PC-3 (cell line): ENCODE measurements at regions not wholly inside any gene's neighbourhood (a gene's known extent, or its start where the extent isn't known, plus 50 kb on each side); places are given as distances from the start of the nearest gene placed in this dataset.

ENCODE experiments used
- ATAC-seq: fragments of 200-7000 bp; cut with Tn5 transposase; 2 replicates; pipeline ENCODE4 v1.9.1; 2020; ENCODE audit warnings: mild to moderate bottlenecking, moderate library complexity
- BruUV-seq: library from RNA; stranded (reverse); fragments of 400-500 nt; replicated peaks from 2 replicates; lab custom pipeline; 2021; lab: Mats Ljungman, UMichigan
- CTCF ChIA-PET: fragments of 300-600 bp; sonication (Branson Sonifier 250); formaldehyde crosslinking; loops from one replicate; lab custom pipeline; 2022; ENCODE audit warnings: antibody characterized with exemption; lab: Charles Lee
- POLR2A ChIA-PET: fragments of 300-600 bp; sonication (Branson Sonifier 250); formaldehyde crosslinking; loops from one replicate; lab custom pipeline; 2022; ENCODE audit warnings: antibody characterized with exemption; ENCODE audit not compliant: unreplicated experiment; lab: Charles Lee
- DNase-seq: peaks from one replicate; pipeline ENCODE4 v3.0.0-alpha.2; 2015
- H2AFZ ChIP-seq: fragments of 300-600 bp; sonication (generic); 2 replicates; pipeline ENCODE4 v1.6.0; 2016; ENCODE audit warnings: antibody characterized with exemption, low read length
- H3F3A ChIP-seq: fragments of 300-600 bp; sonication (generic); one replicate; pipeline ENCODE4 v1.6.0; 2017; ENCODE audit warnings: antibody characterized with exemption, low read length, control low read depth, mild to moderate bottlenecking; ENCODE audit not compliant: unreplicated experiment
- H3K27ac ChIP-seq: fragments of 300-600 bp; sonication (generic); 2 replicates; pipeline ENCODE4 v1.5.1; 2016; ENCODE audit warnings: mild to moderate bottlenecking, low read length
- H3K27me3 ChIP-seq: fragments of 300-600 bp; sonication (generic); 2 replicates; pipeline ENCODE4 v1.6.1; 2016; ENCODE audit warnings: low read length, mixed read lengths
- H3K36me3 ChIP-seq: fragments of 300-600 bp; sonication (generic); 2 replicates; pipeline ENCODE4 v1.6.1; 2016; ENCODE audit warnings: low read depth, mixed run types, low read length, mixed read lengths
- H3K4me1 ChIP-seq: fragments of 300-600 bp; sonication (generic); 2 replicates; pipeline ENCODE4 v1.5.1; 2016; ENCODE audit warnings: low read length; ENCODE audit not compliant: insufficient read depth
- H3K4me2 ChIP-seq: fragments of 300-600 bp; sonication (generic); 2 replicates; pipeline ENCODE4 v1.6.0; 2016; ENCODE audit warnings: low read length
- H3K4me3 ChIP-seq: fragments of 300-600 bp; sonication (generic); 2 replicates; pipeline ENCODE4 v1.5.1; 2016; ENCODE audit warnings: mild to moderate bottlenecking, low read length, mixed read lengths
- H3K79me2 ChIP-seq: fragments of 300-600 bp; sonication (generic); 2 replicates; pipeline ENCODE4 v1.6.1; 2017; ENCODE audit warnings: low read length, mixed read lengths
- H3K9ac ChIP-seq: fragments of 300-600 bp; sonication (generic); 2 replicates; pipeline ENCODE4 v1.6.0; 2016; ENCODE audit warnings: mild to moderate bottlenecking, low read length
- H3K9me2 ChIP-seq: fragments of 300-600 bp; sonication (generic); replicated peaks from 2 replicates; pipeline ENCODE4 v1.6.1; 2016; ENCODE audit warnings: mixed run types, low read length, mixed read lengths
- H3K9me3 ChIP-seq: fragments of 300-600 bp; sonication (generic); 2 replicates; pipeline ENCODE4 v1.6.1; 2016; ENCODE audit warnings: low read length, mixed read lengths
- H4K20me1 ChIP-seq: fragments of 300-600 bp; sonication (generic); 2 replicates; pipeline ENCODE4 v1.6.1; 2016; ENCODE audit warnings: low read length, mixed read lengths
- EZH2 ChIP-seq: fragments of 300-600 bp; sonication (generic); IDR thresholded peaks from one replicate; pipeline ENCODE4 v1.6.1; 2017; ENCODE audit warnings: antibody characterized with exemption, mild to moderate bottlenecking, low read length; ENCODE audit not compliant: unreplicated experiment
- EZH2phosphoT487 ChIP-seq: fragments of 300-600 bp; sonication (generic); IDR thresholded peaks from 2 replicates; pipeline ENCODE4 v1.6.1; 2018; ENCODE audit warnings: mild to moderate bottlenecking, antibody characterized with exemption, low read length, borderline replicate concordance
- intact Hi-C: fragments of 100-400 bp; cut with micrococcal nuclease; formaldehyde crosslinking; loops from 2 replicates; pipeline ENCODE4 v1.9.0; 2023
- TF ChIP-seq, protein P1 (sequence below): fragments of 300-600 bp; sonication (generic); conservative IDR thresholded peaks from 2 replicates; pipeline ENCODE4 v1.5.1; 2017; ENCODE audit warnings: antibody characterized with exemption, low read depth, mild to moderate bottlenecking, low read length

DNA sequence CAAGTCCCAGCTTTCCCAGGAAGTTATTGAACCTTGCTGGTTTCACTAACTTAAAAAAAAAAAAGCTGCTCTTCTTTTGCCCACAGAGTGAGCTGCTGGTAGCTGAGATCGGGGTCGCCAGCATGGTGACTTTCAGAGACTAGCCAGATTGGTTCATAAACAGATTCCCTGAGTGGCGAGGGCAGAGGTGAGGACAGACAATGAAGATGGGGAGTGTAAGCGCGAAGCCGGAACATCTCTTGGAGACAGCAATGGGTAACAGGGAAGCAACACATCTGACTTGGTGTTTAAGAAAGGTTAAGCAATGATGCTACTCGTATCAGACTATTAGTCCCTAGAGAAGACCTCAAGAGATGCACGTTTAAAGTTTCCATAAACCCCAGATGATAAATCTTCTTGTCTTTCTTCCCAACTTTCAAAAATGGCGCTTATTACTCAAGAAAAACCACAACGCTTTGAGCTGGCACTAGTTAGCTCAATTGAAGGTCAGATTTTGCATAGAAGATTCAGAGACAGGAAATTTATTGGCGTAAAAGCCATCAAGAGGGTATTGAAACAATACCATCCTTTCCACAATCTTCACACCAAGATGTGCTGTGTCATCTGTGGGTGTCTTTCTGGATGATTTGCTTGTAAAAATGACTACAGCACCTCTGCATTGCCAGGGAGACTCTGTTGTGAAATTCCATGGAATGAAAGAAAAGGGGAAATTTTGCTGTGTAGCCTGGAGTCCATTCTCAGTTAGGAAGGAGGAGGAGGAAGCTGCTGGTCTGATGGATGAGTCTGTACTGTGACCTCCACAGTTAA is 193.1 kb upstream of the CXCR4 start:
- no TSS peak for BruUV-seq
- Histone ChIP-seq H3K4me1 (no peaks in the 10 kb centered on the region), H4K20me1 (no peaks in the 10 kb centered on the region), H3K9me2 (no peaks in the 10 kb centered on the region), H3K9me3 (no peaks in the 10 kb centered on the region), H3K4me2 (no peak overlapping the region), H3K9ac (no peak overlapping the region), H3K79me2 (no peaks in the 10 kb centered on the region), H2AFZ (no peak overlapping the region), H3K27me3 (peaks cover 61% of the 10 kb centered on the region), H3F3A (no peaks in the 10 kb centered on the region), H3K27ac (no peak overlapping the region), H3K4me3 (no peak overlapping the region), H3K36me3 (no peaks in the 10 kb centered on the region)
- ChIA-PET POLR2A (no interaction called here), CTCF (no interaction called here)
- no peak for DNase-seq
- intact Hi-C loops: no loop called here
- no peak for ATAC-seq
- TF ChIP-seq EZH2: no peak
- TF ChIP-seq, protein P1, sequence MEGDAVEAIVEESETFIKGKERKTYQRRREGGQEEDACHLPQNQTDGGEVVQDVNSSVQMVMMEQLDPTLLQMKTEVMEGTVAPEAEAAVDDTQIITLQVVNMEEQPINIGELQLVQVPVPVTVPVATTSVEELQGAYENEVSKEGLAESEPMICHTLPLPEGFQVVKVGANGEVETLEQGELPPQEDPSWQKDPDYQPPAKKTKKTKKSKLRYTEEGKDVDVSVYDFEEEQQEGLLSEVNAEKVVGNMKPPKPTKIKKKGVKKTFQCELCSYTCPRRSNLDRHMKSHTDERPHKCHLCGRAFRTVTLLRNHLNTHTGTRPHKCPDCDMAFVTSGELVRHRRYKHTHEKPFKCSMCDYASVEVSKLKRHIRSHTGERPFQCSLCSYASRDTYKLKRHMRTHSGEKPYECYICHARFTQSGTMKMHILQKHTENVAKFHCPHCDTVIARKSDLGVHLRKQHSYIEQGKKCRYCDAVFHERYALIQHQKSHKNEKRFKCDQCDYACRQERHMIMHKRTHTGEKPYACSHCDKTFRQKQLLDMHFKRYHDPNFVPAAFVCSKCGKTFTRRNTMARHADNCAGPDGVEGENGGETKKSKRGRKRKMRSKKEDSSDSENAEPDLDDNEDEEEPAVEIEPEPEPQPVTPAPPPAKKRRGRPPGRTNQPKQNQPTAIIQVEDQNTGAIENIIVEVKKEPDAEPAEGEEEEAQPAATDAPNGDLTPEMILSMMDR: no peak
- TF ChIP-seq EZH2phosphoT487: no peak

DNA sequence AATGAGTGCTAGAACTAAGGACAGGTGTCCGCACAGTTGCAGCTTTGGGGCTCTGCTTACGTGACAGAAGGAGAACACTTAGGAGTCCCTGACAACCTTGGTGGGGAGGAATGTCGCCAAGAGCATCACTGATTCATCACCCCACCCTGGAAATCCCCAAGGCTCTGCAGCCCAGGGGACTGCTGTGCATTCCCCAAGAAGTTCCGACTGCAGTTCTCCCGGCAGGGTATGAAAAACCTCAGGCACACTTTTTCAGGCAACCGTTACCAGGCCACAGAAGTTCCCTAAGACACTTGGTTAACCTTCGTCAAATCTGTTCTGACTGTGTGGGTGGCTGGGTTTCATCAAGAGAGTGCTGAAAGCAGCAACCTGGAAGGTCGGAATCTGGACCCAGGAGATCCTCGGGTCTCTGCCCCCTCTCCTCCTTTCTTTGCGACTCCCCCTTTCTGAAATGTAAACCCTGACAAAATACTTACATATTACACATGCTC is 192.1 kb upstream of the CXCR4 start:
- ATAC-seq (no peak), DNase-seq (no peak)
- POLR2A ChIA-PET: no interaction called here

More for the DNA sequence above, 192.1 kb upstream of the CXCR4 start:
- intact Hi-C loops: no loop called here
- peaks cover 60% of the 10 kb centered on the region for H3K27me3 ChIP-seq
- no peaks in the 10 kb centered on the region for H3K4me1 ChIP-seq
- no peak overlapping the region for H3K27ac ChIP-seq
- no peaks in the 10 kb centered on the region for H3K36me3 ChIP-seq
- H4K20me1 ChIP-seq: no peaks in the 10 kb centered on the region
- no peaks in the 10 kb centered on the region for H3K79me2 ChIP-seq
- H3K9me2 ChIP-seq: no peaks in the 10 kb centered on the region
- no peak overlapping the region for H3K9ac ChIP-seq
- no peak overlapping the region for H3K4me3 ChIP-seq
- no peaks in the 10 kb centered on the region for H3K9me3 ChIP-seq
- no peaks in the 10 kb centered on the region for H3F3A ChIP-seq
- CTCF ChIA-PET: no interaction called here
- no TSS peak for BruUV-seq
- no peak for TF ChIP-seq EZH2phosphoT487
- TF ChIP-seq, protein P1: no peak
- no peak overlapping the region for H3K4me2 ChIP-seq
- H2AFZ ChIP-seq: no peak overlapping the region
